GM23338 (cell line): ENCODE measurements at regions not wholly inside any gene's neighbourhood (a gene's known extent, or its start where the extent isn't known, plus 50 kb on each side); places are given as distances from the start of the nearest gene placed in this dataset.
"Not testable (repeated sequence)": the region's sequence is repeated elsewhere in the genome, so short reads cannot be mapped to it uniquely, and the experiment has no call there.

Experiments
- ATAC-seq: fragments of 200-7000 bp; cut with Tn5 transposase; 3 replicates; pipeline ENCODE4 v1.9.1; 2020
- DNase-seq: peaks from one replicate; pipeline ENCODE4 v3.0.0-alpha.2; 2015; ENCODE audit warnings: low spot score
- H2AFZ ChIP-seq: fragments of 200-600 bp; sonication (generic); 2 replicates; pipeline ENCODE4 v1.8.0; 2016; ENCODE audit warnings: antibody characterized with exemption, mild to moderate bottlenecking, moderate library complexity
- H3F3A ChIP-seq: fragments of 200-600 bp; sonication (generic); replicated peaks from 2 replicates; pipeline ENCODE4 v1.8.0; 2017; ENCODE audit warnings: antibody characterized with exemption, mixed run types, low read depth
- H3K27ac ChIP-seq: fragments of 200-600 bp; sonication (generic); 2 replicates; pipeline ENCODE4 v1.6.1; 2016; ENCODE audit warnings: low read depth
- H3K27me3 ChIP-seq: fragments of 200-600 bp; sonication (generic); 2 replicates; pipeline ENCODE4 v1.8.0; 2016; ENCODE audit warnings: mild to moderate bottlenecking, mixed run types, moderate library complexity; ENCODE audit not compliant: insufficient read depth
- H3K36me3 ChIP-seq: fragments of 200-600 bp; sonication (generic); 2 replicates; pipeline ENCODE4 v1.8.0; 2016; ENCODE audit warnings: mild to moderate bottlenecking; ENCODE audit not compliant: insufficient read depth
- H3K4me1 ChIP-seq: fragments of 200-600 bp; sonication (generic); 2 replicates; pipeline ENCODE4 v1.8.0; 2016; ENCODE audit warnings: mild to moderate bottlenecking, moderate library complexity; ENCODE audit not compliant: insufficient read depth
- H3K4me2 ChIP-seq: fragments of 200-600 bp; sonication (generic); 2 replicates; pipeline ENCODE4 v1.7.1; 2017; ENCODE audit warnings: mixed run types
- H3K4me3 ChIP-seq: fragments of 200-600 bp; sonication (generic); 2 replicates; pipeline ENCODE4 v1.6.1; 2016; ENCODE audit warnings: mixed run types
- H3K79me2 ChIP-seq: fragments of 200-600 bp; sonication (generic); replicated peaks from 2 replicates; pipeline ENCODE4 v1.8.0; 2017; ENCODE audit warnings: mild to moderate bottlenecking; ENCODE audit not compliant: insufficient read depth
- H3K9me2 ChIP-seq: fragments of 200-600 bp; sonication (generic); 2 replicates; pipeline ENCODE4 v1.8.0; 2017; ENCODE audit not compliant: insufficient read depth
- H4K20me1 ChIP-seq: fragments of 200-600 bp; sonication (generic); replicated peaks from 2 replicates; pipeline ENCODE4 v1.8.0; 2017; ENCODE audit warnings: mild to moderate bottlenecking; ENCODE audit not compliant: insufficient read depth
- H3K27ac Mint-ChIP-seq: 2 replicates; pipeline ENCODE4 v1.8.0; 2020; ENCODE audit warnings: inconsistent platforms, mild to moderate bottlenecking, moderate library complexity, mixed read lengths
- H3K27me3 Mint-ChIP-seq: 3 replicates; pipeline ENCODE4 v1.8.0; 2022; ENCODE audit warnings: low read depth, mild to moderate bottlenecking, moderate library complexity, mixed read lengths, inconsistent platforms; ENCODE audit not compliant: insufficient read depth, poor library complexity
- H3K36me3 Mint-ChIP-seq: 3 replicates; pipeline ENCODE4 v1.8.0; 2021; ENCODE audit warnings: low read depth, mild to moderate bottlenecking, inconsistent platforms, moderate library complexity, mixed read lengths
- H3K4me1 Mint-ChIP-seq: 3 replicates; pipeline ENCODE4 v1.8.0; 2020; ENCODE audit warnings: mild to moderate bottlenecking, inconsistent platforms, mixed read lengths
- H3K4me3 Mint-ChIP-seq: 3 replicates; pipeline ENCODE4 v1.8.0; 2021; ENCODE audit warnings: moderate library complexity, mild to moderate bottlenecking, inconsistent platforms, mixed read lengths
- H3K9me3 Mint-ChIP-seq: 3 replicates; pipeline ENCODE4 v1.8.0; 2020; ENCODE audit warnings: moderate library complexity, mild to moderate bottlenecking, inconsistent platforms, mixed read lengths
- CREB1 ChIP-seq: fragments of 250-450 bp; sonication (Bioruptor Pico); IDR thresholded peaks from 2 replicates; pipeline ENCODE4 v1.5.0; 2020; ENCODE audit warnings: low read depth, mild to moderate bottlenecking, moderate library complexity
- EZH2 ChIP-seq: fragments of 200-600 bp; sonication (generic); IDR thresholded peaks from one replicate; pipeline ENCODE4 v1.8.0; 2017; ENCODE audit warnings: antibody characterized with exemption, mild to moderate bottlenecking, low read depth; ENCODE audit not compliant: unreplicated experiment
- EZH2phosphoT487 ChIP-seq: fragments of 200-600 bp; sonication (generic); IDR thresholded peaks from one replicate; pipeline ENCODE4 v1.8.1; 2018; ENCODE audit warnings: antibody characterized with exemption; ENCODE audit not compliant: unreplicated experiment
- JUNB ChIP-seq: IDR thresholded peaks from one replicate; pipeline ENCODE4 v1.6.1; 2016; ENCODE audit warnings: antibody characterized with exemption; ENCODE audit not compliant: unreplicated experiment
- NANOG ChIP-seq: IDR thresholded peaks from 2 replicates; pipeline ENCODE4 v1.6.1; 2016; ENCODE audit warnings: antibody characterized with exemption, borderline replicate concordance
- POLR2AphosphoS5 ChIP-seq: IDR thresholded peaks from 2 replicates; pipeline ENCODE4 v1.6.1; 2016; ENCODE audit warnings: antibody characterized with exemption, low read depth
- STAT1 ChIP-seq: IDR thresholded peaks from one replicate; pipeline ENCODE4 v1.6.1; 2016; ENCODE audit warnings: antibody characterized with exemption; ENCODE audit not compliant: unreplicated experiment
- ZNF114 ChIP-seq: fragments of 250-450 bp; sonication (Bioruptor Pico); IDR thresholded peaks from 2 replicates; pipeline ENCODE4 v1.5.0; 2020; ENCODE audit warnings: mild to moderate bottlenecking, moderate library complexity
- ZNF331 ChIP-seq: fragments of 250-450 bp; sonication (Bioruptor Pico); IDR thresholded peaks from 2 replicates; pipeline ENCODE4 v1.5.0; 2020; ENCODE audit warnings: low read depth, mild to moderate bottlenecking, moderate library complexity
- ZNF462 ChIP-seq: fragments of 250-450 bp; sonication (Bioruptor Pico); IDR thresholded peaks from 2 replicates; pipeline ENCODE4 v1.5.0; 2020; ENCODE audit warnings: mild to moderate bottlenecking, moderate library complexity

GRCh38 chr16:34758835-34759234 is 1299.4 kb downstream of the TP53TG3F start:
- TF ChIP-seq EZH2phosphoT487 (no peak), JUNB (no peak)

GRCh38 chr16:34791835-34792234 is 1332.4 kb downstream of the TP53TG3F start:
- not testable (repeated sequence) for H3K4me1 Mint-ChIP-seq, ATAC-seq

More at GRCh38 chr16:34758835-34759234, 1299.4 kb downstream of the TP53TG3F start:
- Mint-ChIP-seq H3K9me3 (no peaks in the 10 kb centered on the region; the same call in 2 of the 3 replicates), H3K36me3 (peaks cover 59% of the 10 kb centered on the region), H3K27ac (no peak overlapping the region), H3K4me3 (no peak overlapping the region), H3K27me3 (peaks cover 9% of the 10 kb centered on the region), H3K4me1 (no peaks in the 10 kb centered on the region)
- Histone ChIP-seq H3K27ac (no peak overlapping the region), H3K9me2 (no peaks in the 10 kb centered on the region), H3K36me3 (peaks cover 12% of the 10 kb centered on the region), H3F3A (no peaks in the 10 kb centered on the region), H3K27me3 (no peaks in the 10 kb centered on the region), H3K4me2 (no peak overlapping the region), H3K4me3 (no peak overlapping the region), H2AFZ (no peak overlapping the region), H3K4me1 (no peaks in the 10 kb centered on the region), H4K20me1 (no peaks in the 10 kb centered on the region), H3K79me2 (no peaks in the 10 kb centered on the region)
- ATAC-seq: no peak
- no peak for DNase-seq

GRCh38 chr16:34801875-34802274 is 1342.5 kb downstream of the TP53TG3F start:
- H2AFZ ChIP-seq: no peak overlapping the region
- H4K20me1 ChIP-seq: no peaks in the 10 kb centered on the region
- Mint-ChIP-seq H3K4me1 (no peaks in the 10 kb centered on the region), H3K27ac (no peak overlapping the region), H3K27me3 (peaks cover 3% of the 10 kb centered on the region), H3K9me3 (peaks cover 41% of the 10 kb centered on the region), H3K4me3 (no peak overlapping the region), H3K36me3 (peaks cover 12% of the 10 kb centered on the region; the same call in 2 of the 3 replicates)
- H3K4me2 ChIP-seq: no peak overlapping the region
- ATAC-seq: no peak
- H3K27me3 ChIP-seq: no peaks in the 10 kb centered on the region
- H3K36me3 ChIP-seq: no peaks in the 10 kb centered on the region
- H3K4me1 ChIP-seq: no peaks in the 10 kb centered on the region
- H3F3A ChIP-seq: no peaks in the 10 kb centered on the region
- no peak overlapping the region for H3K27ac ChIP-seq
- no peak overlapping the region for H3K4me3 ChIP-seq
- H3K9me2 ChIP-seq: no peaks in the 10 kb centered on the region
- no peak for DNase-seq
- no peaks in the 10 kb centered on the region for H3K79me2 ChIP-seq
- no peak for TF ChIP-seq ZNF331
- TF ChIP-seq ZNF462 (CRISPR knock-in tag): no peak
- TF ChIP-seq NANOG: no peak
- TF ChIP-seq ZNF114 (CRISPR knock-in tag): no peak
- no peak for TF ChIP-seq CREB1 (CRISPR knock-in tag)
- no peak for TF ChIP-seq STAT1
- TF ChIP-seq POLR2AphosphoS5: no peak
- no peak for TF ChIP-seq EZH2phosphoT487
- no peak for TF ChIP-seq JUNB
- no peak for TF ChIP-seq EZH2

More at GRCh38 chr16:34791835-34792234, 1332.4 kb downstream of the TP53TG3F start:
- H3K79me2 ChIP-seq, H3K9me2 ChIP-seq, H3K4me3 ChIP-seq, H3K4me3 Mint-ChIP-seq, H2AFZ ChIP-seq, H3K27ac ChIP-seq, H3K36me3 ChIP-seq, H3K27me3 Mint-ChIP-seq, H3K27me3 ChIP-seq, DNase-seq, H4K20me1 ChIP-seq, H3K27ac Mint-ChIP-seq, H3F3A ChIP-seq, H3K4me2 ChIP-seq, H3K4me1 ChIP-seq: not testable (repeated sequence)
- Mint-ChIP-seq H3K9me3 (peaks cover 84% of the 10 kb centered on the region), H3K36me3 (peaks cover 18% of the 10 kb centered on the region)
